Mucosa of descending colon (tissue), 3 donors: ENCODE measurements at regions not wholly inside any gene's neighbourhood (a gene's known extent, or its start where the extent isn't known, plus 50 kb on each side); places are given as distances from the start of the nearest gene placed in this dataset.

Experiments
- ATAC-seq: fragments of 200-7000 bp; cut with Tn5 transposase; one replicate; pipeline ENCODE4 v1.9.1; 2020; ENCODE audit warnings: mild to moderate bottlenecking, moderate library complexity
- DNase-seq, 3 donors: peaks; one replicate each; pipeline ENCODE4 v3.0.0-alpha.2; 2020
- H3K36me3 ChIP-seq: fragments of 200-600 bp; one replicate; pipeline ENCODE4 v1.8.0; 2021; ENCODE audit warnings: low read depth, mild to moderate bottlenecking
- H3K4me1 ChIP-seq: fragments of 200-600 bp; one replicate; pipeline ENCODE4 v1.8.0; 2021; ENCODE audit warnings: low read depth, mild to moderate bottlenecking
- H3K4me3 ChIP-seq: fragments of 200-600 bp; one replicate; pipeline ENCODE4 v1.8.0; 2021; ENCODE audit warnings: mild to moderate bottlenecking
- H3K9me3 ChIP-seq: fragments of 200-600 bp; one replicate; pipeline ENCODE4 v1.8.0; 2021; ENCODE audit warnings: mild to moderate bottlenecking
- CTCF ChIP-seq: fragments of 200-600 bp; IDR thresholded peaks from one replicate; pipeline ENCODE4 v1.8.0; 2022; ENCODE audit warnings: antibody characterized with exemption, mild to moderate bottlenecking
- intact Hi-C, 2 donors: fragments of 100-400 bp; cut with DNase I in 1 of 2; cut with micrococcal nuclease in 1 of 2; formaldehyde crosslinking; loops; one replicate each; pipeline versions ENCODE4 v1.11.0 to v1.11.1; 2022; cut with DNase I, micrococcal nuclease
- donor health status: DM: no; HTN: no; CAD: no; lungs with moderate emphysema.
- donor health status: DM: no; HTN: no; CAD: no.
- donor health status: DM: no; HTN: yes; CAD: no.

GRCh38 chr10:121158988-121159579, 307.9 kb downstream of the WDR11 start:
- peaks cover 12% of the 10 kb centered on the region for H3K4me1 ChIP-seq
- intact Hi-C loops: no loop called here
- ATAC-seq: peak; percentile 90
- no peaks in the 10 kb centered on the region for H3K36me3 ChIP-seq
- TF ChIP-seq CTCF: no peak
- H3K4me3 ChIP-seq: no peak overlapping the region
- peak; percentile 40 to 89 (median 52) for DNase-seq
- H3K9me3 ChIP-seq: no peaks in the 10 kb centered on the region

DNA sequence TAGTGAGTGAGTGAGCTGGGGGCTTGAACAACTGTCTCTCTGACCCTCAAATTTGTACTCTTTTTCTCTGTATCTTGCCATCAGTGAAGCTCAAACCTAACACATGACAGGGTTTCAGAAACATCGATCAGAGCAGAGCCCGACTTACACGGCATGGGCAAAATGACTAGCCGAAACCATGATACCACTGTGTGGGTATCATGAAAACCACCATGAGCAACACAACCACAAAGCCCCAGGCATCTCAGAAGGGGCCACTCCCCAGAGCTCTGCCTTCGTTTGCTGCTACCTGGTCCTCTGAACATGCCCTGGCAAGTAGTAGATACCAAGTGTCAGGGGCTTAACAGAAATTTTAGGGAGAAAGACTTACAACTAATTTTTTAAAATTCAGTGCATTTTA, 308.5 kb downstream of the WDR11 start:
- Histone ChIP-seq H3K9me3 (no peaks in the 10 kb centered on the region), H3K36me3 (no peaks in the 10 kb centered on the region), H3K4me1 (peaks cover 12% of the 10 kb centered on the region), H3K4me3 (no peak overlapping the region)
- no peak for TF ChIP-seq CTCF
- no peak for ATAC-seq
- intact Hi-C loops: no loop called here
- peak in 1 of 3 donors; percentile 31 for DNase-seq

- Histone ChIP-seq H3K4me3 (no peak overlapping the region), H3K36me3 (no peaks in the 10 kb centered on the region), H3K9me3 (no peaks in the 10 kb centered on the region), H3K4me1 (peaks cover 5% of the 10 kb centered on the region)
- no peak for TF ChIP-seq CTCF
- intact Hi-C loops: no loop called here
- no peak for ATAC-seq
- no peak for DNase-seq
These were observed 314.1 kb downstream of the WDR11 start for GRCh38 chr10:121165276-121165675.

- no peak for TF ChIP-seq CTCF
- intact Hi-C loops: no loop called here
- ATAC-seq: peak; percentile 85
- no peaks in the 10 kb centered on the region for H3K9me3 ChIP-seq
- no peak overlapping the region for H3K4me3 ChIP-seq
- H3K4me1 ChIP-seq: peaks cover 5% of the 10 kb centered on the region
- peak in 1 of 3 donors; percentile 39 for DNase-seq
- no peaks in the 10 kb centered on the region for H3K36me3 ChIP-seq
These were observed 316.5 kb downstream of the WDR11 start for GRCh38 chr10:121167534-121168243.

GRCh38 chr10:121168545-121169216, 317.5 kb downstream of the WDR11 start:
- no peak for ATAC-seq
- DNase-seq: no peak
- no peak overlapping the region for H3K4me3 ChIP-seq
- H3K36me3 ChIP-seq: no peaks in the 10 kb centered on the region
- H3K9me3 ChIP-seq: no peaks in the 10 kb centered on the region
- H3K4me1 ChIP-seq: peaks cover 5% of the 10 kb centered on the region
- no peak for TF ChIP-seq CTCF
- intact Hi-C loops: no loop called here
